NCI-H510A treated with DMSO at 0.1 percent for 48 hours (cell line): ENCODE measurements at regions not wholly inside any gene's neighbourhood (a gene's known extent, or its start where the extent isn't known, plus 50 kb on each side); places are given as distances from the start of the nearest gene placed in this dataset.
A peak's percentile ranks its signal among the peaks of the same experiment; 100 is the strongest.
"Not testable (repeated sequence)": the region's sequence is repeated elsewhere in the genome, so short reads cannot be mapped to it uniquely, and the experiment has no call there.

Experiments
- DNase-seq: peaks from one replicate; lab custom pipeline; 2025; lab: John Stamatoyannopoulos, UW

GRCh38 chr5:83001796-83002381 lies 75.3 kb downstream of the TMEM167A start:
- no peak for DNase-seq

- DNase-seq: no peak
Measured at GRCh38 chr5:83000922-83001321, 76.3 kb downstream of the TMEM167A start.

- DNase-seq: no peak
Measured at GRCh38 chr5:83000428-83000827, 76.8 kb downstream of the TMEM167A start.

- no peak for DNase-seq
Measured at GRCh38 chr5:82993416-82993815, 83.8 kb downstream of the TMEM167A start.

- no peak for DNase-seq
Measured at GRCh38 chr5:82992646-82993045, 84.5 kb downstream of the TMEM167A start.

GRCh38 chr5:82991678-82992323 lies 85.4 kb downstream of the TMEM167A start:
- DNase-seq: peak; percentile 32

- DNase-seq: no peak
Measured at GRCh38 chr5:82991059-82991458, 86.1 kb downstream of the TMEM167A start.

GRCh38 chr5:82987188-82987587 lies 90.0 kb downstream of the TMEM167A start:
- DNase-seq: no peak

GRCh38 chr5:82986404-82986803 lies 90.8 kb downstream of the TMEM167A start:
- DNase-seq: no peak

GRCh38 chr5:82985763-82986162 lies 91.4 kb downstream of the TMEM167A start:
- no peak for DNase-seq

GRCh38 chr5:82984786-82985735 lies 92.1 kb downstream of the TMEM167A start:
- DNase-seq: no peak

GRCh38 chr5:82982846-82983245 lies 94.3 kb downstream of the TMEM167A start:
- DNase-seq: no peak

GRCh38 chr5:82976887-82977286 lies 100.3 kb downstream of the TMEM167A start:
- not testable (repeated sequence) for DNase-seq

- DNase-seq: no peak
Measured at GRCh38 chr5:82975812-82976211, 101.4 kb downstream of the TMEM167A start.

GRCh38 chr5:82975396-82975795 lies 101.8 kb downstream of the TMEM167A start:
- DNase-seq: no peak

GRCh38 chr5:82974346-82974745 lies 102.8 kb downstream of the TMEM167A start:
- not testable (repeated sequence) for DNase-seq

- DNase-seq: no peak
Measured at GRCh38 chr5:82971901-82972300, 105.3 kb downstream of the TMEM167A start.

- not testable (repeated sequence) for DNase-seq
Measured at GRCh38 chr5:82971034-82971806, 106.0 kb downstream of the TMEM167A start.

- not testable (repeated sequence) for DNase-seq
Measured at GRCh38 chr5:82969221-82969976, 107.8 kb downstream of the TMEM167A start.

GRCh38 chr5:82967072-82967471 lies 110.1 kb downstream of the TMEM167A start:
- no peak for DNase-seq

- DNase-seq: no peak
Measured at GRCh38 chr5:82959466-82959865, 117.7 kb downstream of the TMEM167A start.
